NCI-H2107 treated with DMSO at 0.1 percent for 48 hours (cell line): ENCODE measurements at regions not wholly inside any gene's neighbourhood (a gene's known extent, or its start where the extent isn't known, plus 50 kb on each side); places are given as distances from the start of the nearest gene placed in this dataset.
"Not testable (repeated sequence)": the region's sequence is repeated elsewhere in the genome, so short reads cannot be mapped to it uniquely, and the experiment has no call there.

Experiments used
- DNase-seq: peaks from one replicate; lab custom pipeline; 2025; ENCODE audit not compliant: unreplicated experiment; lab: John Stamatoyannopoulos, UW

- no peak for DNase-seq
Measured at GRCh38 chr1:235059221-235059620, 69.4 kb downstream of the TOMM20 start.

DNA sequence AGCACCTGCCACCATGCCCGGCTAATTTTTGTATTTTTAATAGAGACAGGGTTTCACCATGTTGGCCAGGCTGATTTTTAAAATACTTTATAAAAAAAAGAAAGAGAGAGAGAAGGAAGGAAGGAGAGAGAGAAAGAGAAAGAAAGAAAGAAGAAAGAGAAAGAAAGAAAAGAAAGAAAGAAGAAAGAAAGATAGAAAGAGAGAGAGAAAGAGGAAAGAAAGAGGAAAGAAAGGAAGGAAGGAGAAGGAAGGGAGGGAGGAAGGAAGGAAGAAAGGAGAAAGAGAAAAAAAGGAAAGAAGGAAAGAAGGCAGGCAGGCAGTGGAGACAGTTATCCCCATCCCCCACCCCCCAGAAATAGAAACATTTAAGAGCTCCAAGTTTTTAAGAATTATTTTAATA lies 69.9 kb downstream of the TOMM20 start:
- no peak for DNase-seq

- DNase-seq, result no peak
Measured at GRCh38 chr1:235057385-235058306, 71.0 kb downstream of the TOMM20 start.

GRCh38 chr1:235056937-235057336 lies 71.7 kb downstream of the TOMM20 start:
- no peak for DNase-seq

GRCh38 chr1:235054936-235055335 lies 73.7 kb downstream of the TOMM20 start:
- DNase-seq, result no peak

DNA sequence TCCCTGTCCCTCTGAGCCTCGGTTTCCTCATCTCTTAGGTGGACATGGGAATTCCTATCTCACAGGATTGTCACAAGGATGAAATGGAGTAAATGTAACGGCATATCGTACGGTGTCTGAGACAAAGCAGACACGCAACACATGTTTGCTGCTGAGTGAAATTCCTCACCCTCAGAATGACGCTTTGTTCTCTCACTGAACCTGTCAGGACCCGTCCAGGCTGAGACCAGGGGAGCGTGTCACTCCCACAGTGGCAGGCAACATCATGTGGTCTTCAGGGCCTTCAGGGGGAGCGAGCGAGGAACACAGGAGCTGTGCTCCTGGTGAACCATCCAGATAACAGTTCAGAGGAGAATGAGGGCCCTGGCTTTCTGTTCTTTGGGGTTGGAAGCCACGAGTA lies 74.2 kb downstream of the TOMM20 start:
- DNase-seq, result no peak

DNA sequence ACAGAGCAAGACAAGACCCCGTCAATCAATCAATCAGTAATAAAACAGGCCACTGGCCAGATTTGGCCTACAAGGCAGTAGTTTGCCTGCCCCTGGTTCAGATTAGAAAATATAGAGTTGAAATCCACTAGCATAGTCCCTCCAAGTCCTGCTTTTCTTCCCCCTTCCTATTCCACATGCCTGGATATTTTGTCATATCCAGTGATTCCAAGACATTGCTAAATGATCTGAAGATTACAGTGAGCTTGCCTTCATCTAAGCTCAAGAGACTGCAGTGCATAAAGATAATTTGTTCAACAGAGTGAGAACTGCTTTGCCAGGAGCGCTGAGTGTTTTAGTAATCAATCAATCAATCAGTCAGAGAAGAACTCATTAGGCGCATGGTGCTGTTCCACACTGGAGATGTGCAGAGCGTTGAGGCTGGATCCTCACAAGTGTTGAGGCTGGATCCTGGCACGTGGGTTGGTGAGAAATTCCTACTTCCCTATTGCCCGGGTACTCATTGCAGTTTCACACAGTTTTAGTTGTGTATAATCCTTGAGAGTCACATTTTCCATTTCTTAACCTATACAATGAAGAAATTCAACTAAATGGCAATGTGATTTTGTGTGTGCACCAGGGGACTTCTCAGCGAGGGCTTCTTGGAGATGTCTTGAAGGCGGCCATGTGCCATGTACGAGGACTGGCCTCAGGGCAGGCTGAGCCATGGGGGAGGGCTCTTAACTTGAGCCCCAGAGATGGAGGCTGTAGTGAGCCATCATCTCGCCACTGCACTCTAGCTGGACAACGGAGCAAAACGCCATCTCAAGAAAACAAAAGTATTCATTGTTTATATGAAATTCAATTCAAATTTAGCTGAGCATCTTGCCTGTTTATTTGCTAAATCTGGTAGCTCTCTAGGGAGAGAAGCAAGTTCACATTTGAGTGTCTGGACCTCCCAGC lies 76.3 kb downstream of the TOMM20 start:
- no peak for DNase-seq

DNA sequence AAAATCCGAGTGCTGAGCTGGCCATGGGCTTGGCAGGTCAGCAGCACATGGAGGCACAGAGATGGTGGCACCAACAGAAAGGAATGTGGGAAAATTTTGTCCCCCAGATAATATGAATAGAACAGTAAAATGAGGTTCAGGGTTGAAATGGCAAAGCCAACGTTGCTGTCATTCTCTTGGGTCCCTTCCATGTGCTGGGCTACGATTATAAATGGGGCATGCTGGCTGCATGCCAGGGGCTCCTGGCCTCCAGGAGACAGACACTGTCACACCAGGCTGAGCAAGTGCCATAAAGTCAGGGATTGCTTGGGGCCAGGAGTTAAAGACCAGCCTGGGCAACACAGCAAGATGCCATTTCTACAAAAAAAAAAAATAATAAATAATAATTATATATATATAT lies 77.1 kb downstream of the TOMM20 start:
- DNase-seq, result no peak

DNA sequence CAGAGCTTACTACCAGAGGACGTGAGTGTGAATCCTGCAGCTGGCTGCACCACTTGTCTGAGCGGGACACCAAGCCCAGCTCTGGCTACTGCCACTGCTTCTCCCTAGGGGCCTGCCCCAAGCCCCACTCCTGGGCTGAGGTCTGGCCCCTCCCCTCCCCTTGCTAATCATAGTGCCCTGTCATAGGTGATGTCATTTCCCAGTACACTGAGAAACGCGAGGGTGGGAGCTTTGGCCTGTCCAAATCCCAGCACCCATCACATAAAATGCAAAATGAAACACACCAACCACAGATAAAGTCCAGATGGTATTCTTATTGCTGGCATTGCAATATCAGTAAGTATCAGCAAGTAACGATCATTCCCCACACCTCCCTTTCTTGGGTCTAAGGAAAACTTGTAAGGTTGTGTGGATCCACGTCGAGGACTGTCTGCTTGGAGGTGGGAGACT lies 77.7 kb downstream of the TOMM20 start:
- no peak for DNase-seq

- DNase-seq, result not testable (repeated sequence)
Measured at GRCh38 chr1:235049716-235050378, 78.8 kb downstream of the TOMM20 start.

- DNase-seq, result no peak
Measured at GRCh38 chr1:235049217-235049616, 79.4 kb downstream of the TOMM20 start.

GRCh38 chr1:235047331-235047871 lies 81.2 kb downstream of the TOMM20 start:
- DNase-seq, result no peak

- DNase-seq, result no peak
Measured at GRCh38 chr1:235045921-235046601, 82.6 kb downstream of the TOMM20 start.

- DNase-seq, result no peak
Measured at GRCh38 chr1:235045034-235045690, 83.5 kb downstream of the TOMM20 start.

DNA sequence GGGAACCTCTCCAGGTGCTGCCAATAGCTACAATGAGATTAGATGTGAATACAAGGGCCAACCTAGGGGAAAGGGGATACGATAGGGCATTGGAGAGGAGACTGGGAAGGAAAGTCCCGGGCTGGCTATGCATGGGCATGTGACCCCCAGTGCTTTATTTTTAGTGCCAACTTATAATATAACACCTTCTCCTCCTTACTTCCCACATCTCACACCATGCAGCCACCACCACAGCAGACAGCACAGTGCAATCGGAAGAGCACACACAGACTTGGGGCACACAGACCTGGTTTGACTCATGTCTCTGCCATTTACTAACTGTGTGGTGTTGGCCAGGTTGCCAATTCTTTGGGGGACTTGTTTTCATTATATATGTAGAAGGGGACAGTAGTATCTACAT lies 85.4 kb downstream of the TOMM20 start:
- no peak for DNase-seq

DNA sequence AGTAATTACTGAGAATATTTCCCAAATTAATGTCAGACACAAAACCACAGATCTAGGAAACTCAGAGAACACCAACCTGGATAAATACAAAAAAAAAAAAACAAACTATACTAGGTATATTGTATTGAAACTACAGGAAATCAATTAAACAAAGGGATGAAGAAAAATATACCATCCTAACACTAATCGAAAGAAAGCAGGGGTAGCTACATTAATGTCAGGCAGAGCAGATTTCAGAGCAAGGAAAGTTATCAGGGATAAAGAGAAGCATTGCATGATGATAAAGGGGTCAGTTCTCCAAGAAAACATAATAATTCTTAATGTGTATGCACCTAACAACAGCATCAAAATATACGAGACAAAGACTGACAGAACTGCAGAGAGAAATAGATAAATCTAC lies 89.9 kb downstream of the TOMM20 start:
- no peak for DNase-seq

- DNase-seq, result no peak
Measured at GRCh38 chr1:235035928-235036327, 92.7 kb downstream of the TOMM20 start.

DNA sequence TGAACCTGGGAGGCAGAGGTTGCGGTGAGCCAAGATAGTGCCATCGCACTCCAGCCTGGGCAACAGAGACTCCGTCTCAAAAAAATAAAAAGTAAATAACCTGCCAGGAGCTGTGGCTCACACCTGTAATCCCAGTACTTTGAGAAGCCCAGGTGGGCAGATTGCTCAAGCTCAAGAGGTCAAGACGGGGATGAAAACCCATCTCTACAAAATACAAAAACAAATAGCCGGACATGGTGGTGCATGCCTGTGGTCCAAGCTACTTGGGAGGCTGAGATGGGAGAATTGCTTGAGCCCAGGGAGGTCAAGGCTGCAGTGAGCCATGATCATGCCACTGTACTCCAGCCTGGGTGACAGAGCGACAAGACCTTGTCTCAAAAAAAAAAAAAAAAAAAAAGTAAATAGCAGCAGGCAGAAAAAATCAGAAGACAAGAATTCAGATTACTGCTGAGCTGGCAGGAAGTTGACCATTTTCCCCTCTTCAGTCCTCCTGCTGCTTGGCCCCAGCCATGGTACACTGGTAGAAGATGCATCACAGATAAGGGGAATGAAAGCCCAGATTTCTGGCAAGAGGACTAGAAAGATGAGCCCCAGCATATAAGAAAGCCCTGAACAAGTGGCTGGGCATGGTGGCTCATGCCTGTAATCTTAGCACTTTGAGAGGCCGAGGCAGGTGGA lies 97.6 kb downstream of the TOMM20 start:
- no peak for DNase-seq

- DNase-seq, result no peak
Measured at GRCh38 chr1:235027862-235028250, 100.8 kb downstream of the TOMM20 start.
